ENCODE measurements at regions not wholly inside any gene's neighbourhood (a gene's known extent, or its start where the extent isn't known, plus 50 kb on each side); places are given as distances from the start of the nearest gene placed in this dataset.

GRCh38 chr16:80200079-80200478 lies 340.7 kb upstream of the DYNLRB2 start:
- Histone ChIP-seq H2AFZ (ENCODE audit: insufficient read depth, low read depth, low read length, poor library complexity, severe bottlenecking) (no peak overlapping the region), H4K20me1 (ENCODE audit: control insufficient read depth, insufficient read depth, low read length, poor library complexity, severe bottlenecking) (no peaks in the 10 kb centered on the region), H3K36me3 (replicated peaks in 1 of 2; ENCODE audit: control extremely low read depth in 1 of 2, control insufficient read depth in 1 of 2, extremely low read depth in 1 of 2, insufficient read depth in 2 of 2, low read length in 1 of 2) (no peaks in the 10 kb centered on the region), H3K27me3 (replicated peaks in 1 of 4; ENCODE audit: control extremely low read depth in 1 of 4, control insufficient read depth in 3 of 4, insufficient read depth in 4 of 4, low read length in 3 of 4) (no peaks in the 10 kb centered on the region), H3K4me3 (ENCODE audit: control extremely low read depth in 1 of 5, extremely low read depth in 1 of 5, insufficient read depth in 1 of 5, low read depth in 2 of 5, low read length in 4 of 5) (no peak overlapping the region), H3K9ac (ENCODE audit: low read length) (no peak overlapping the region), H3K4me2 (replicated peaks; ENCODE audit: low read depth, low read length, poor library complexity, severe bottlenecking) (no peak overlapping the region), H3K9me3 (ENCODE audit: control extremely low read depth in 1 of 3, control insufficient read depth in 2 of 3, insufficient read depth in 1 of 3, low read length in 2 of 3) (no peaks in the 10 kb centered on the region), H3K79me2 (ENCODE audit: control insufficient read depth, insufficient read depth, low read length) (no peaks in the 10 kb centered on the region), H3K27ac (ENCODE audit: low read length in 2 of 2) (no peak overlapping the region), H3K4me1 (ENCODE audit: control insufficient read depth in 2 of 2, insufficient read depth in 2 of 2, low read length in 2 of 2) (no peaks in the 10 kb centered on the region)
- ATAC-seq (ENCODE audit: low read depth) (no peak), DNase-seq (no peak)
- no peak overlapping the region for H3K27ac Mint-ChIP-seq
- POLR2A ChIA-PET: no interaction called here
- no peak for TF ChIP-seq CTCF (IDR thresholded peaks at IDR 0.05)
- TF ChIP-seq EZH2 (IDR thresholded peaks at IDR 0.05; ENCODE audit: borderline replicate concordance, insufficient read depth, low read depth, low read length, poor library complexity, severe bottlenecking): no peak
- CTCF ChIA-PET: no interaction called here
- WGBS (ENCODE audit: insufficient coverage): no CpG with 5 or more reads among the region's 3 CpGs
- H3K9me3 Mint-ChIP-seq (ENCODE audit: insufficient read depth): no peaks in the 10 kb centered on the region
- H3K4me1 Mint-ChIP-seq: no peaks in the 10 kb centered on the region
- H3K27me3 Mint-ChIP-seq: peaks cover 4% of the 10 kb centered on the region
- intact Hi-C loops (cut with micrococcal nuclease): no loop called here
- H3K4me3 Mint-ChIP-seq: no peak overlapping the region

GRCh38 chr16:80199614-80200013 lies 341.2 kb upstream of the DYNLRB2 start:
- Histone ChIP-seq H3K4me3 (ENCODE audit: control extremely low read depth in 1 of 5, extremely low read depth in 1 of 5, insufficient read depth in 1 of 5, low read depth in 2 of 5, low read length in 4 of 5) (no peak overlapping the region), H4K20me1 (ENCODE audit: control insufficient read depth, insufficient read depth, low read length, poor library complexity, severe bottlenecking) (no peaks in the 10 kb centered on the region), H3K27ac (ENCODE audit: low read length in 2 of 2) (no peak overlapping the region), H3K4me1 (ENCODE audit: control insufficient read depth in 2 of 2, insufficient read depth in 2 of 2, low read length in 2 of 2) (no peaks in the 10 kb centered on the region), H3K9me3 (ENCODE audit: control extremely low read depth in 1 of 3, control insufficient read depth in 2 of 3, insufficient read depth in 1 of 3, low read length in 2 of 3) (no peaks in the 10 kb centered on the region), H3K4me2 (replicated peaks; ENCODE audit: low read depth, low read length, poor library complexity, severe bottlenecking) (no peak overlapping the region), H3K9ac (ENCODE audit: low read length) (no peak overlapping the region), H3K27me3 (replicated peaks in 1 of 4; ENCODE audit: control extremely low read depth in 1 of 4, control insufficient read depth in 3 of 4, insufficient read depth in 4 of 4, low read length in 3 of 4) (no peaks in the 10 kb centered on the region), H2AFZ (ENCODE audit: insufficient read depth, low read depth, low read length, poor library complexity, severe bottlenecking) (no peak overlapping the region), H3K79me2 (ENCODE audit: control insufficient read depth, insufficient read depth, low read length) (no peaks in the 10 kb centered on the region), H3K36me3 (replicated peaks in 1 of 2; ENCODE audit: control extremely low read depth in 1 of 2, control insufficient read depth in 1 of 2, extremely low read depth in 1 of 2, insufficient read depth in 2 of 2, low read length in 1 of 2) (no peaks in the 10 kb centered on the region)
- no CpG with 5 or more reads among the region's 3 CpGs for WGBS (ENCODE audit: insufficient coverage)
- POLR2A ChIA-PET: no interaction called here
- Mint-ChIP-seq H3K27me3 (peaks cover 4% of the 10 kb centered on the region), H3K27ac (no peak overlapping the region), H3K4me1 (no peaks in the 10 kb centered on the region), H3K9me3 (ENCODE audit: insufficient read depth) (no peaks in the 10 kb centered on the region), H3K4me3 (no peak overlapping the region)
- CTCF ChIA-PET: no interaction called here
- no peak for ATAC-seq (ENCODE audit: low read depth)
- TF ChIP-seq EZH2 (IDR thresholded peaks at IDR 0.05; ENCODE audit: borderline replicate concordance, insufficient read depth, low read depth, low read length, poor library complexity, severe bottlenecking): no peak
- no peak for TF ChIP-seq CTCF (IDR thresholded peaks at IDR 0.05)
- DNase-seq: no peak
- intact Hi-C loops (cut with micrococcal nuclease): no loop called here
